SK-N-SH treated with all-trans-retinoic acid at 6 μM for 48 hours (cell line): ENCODE measurements at regions not wholly inside any gene's neighbourhood (a gene's known extent, or its start where the extent isn't known, plus 50 kb on each side); places are given as distances from the start of the nearest gene placed in this dataset.
A peak's percentile ranks its signal among the peaks of the same experiment; 100 is the strongest.

Experiments used
- BACH2 ChIP-seq: fragments of 250-450 bp; sonication (Bioruptor Pico); IDR thresholded peaks from 2 replicates; pipeline ENCODE4 v1.9.0; 2021; ENCODE audit warnings: mild to moderate bottlenecking, borderline replicate concordance
- CSDC2 ChIP-seq: fragments of 250-450 bp; sonication (Bioruptor Pico); IDR thresholded peaks from 2 replicates; pipeline ENCODE4 v1.5.0; 2020; ENCODE audit warnings: mild to moderate bottlenecking, moderate library complexity
- SNAI2 ChIP-seq: fragments of 250-450 bp; sonication (Bioruptor Pico); IDR thresholded peaks from 2 replicates; pipeline ENCODE4 v1.5.0; 2020; ENCODE audit warnings: mild to moderate bottlenecking, moderate library complexity
- TCF4 ChIP-seq: fragments of 250-450 bp; sonication (Bioruptor Pico); IDR thresholded peaks from 2 replicates; pipeline ENCODE4 v1.8.0; 2021; ENCODE audit warnings: mild to moderate bottlenecking, moderate library complexity, borderline replicate concordance
- ZC3H10 ChIP-seq: fragments of 250-450 bp; sonication (Bioruptor Pico); IDR thresholded peaks from 2 replicates; pipeline ENCODE4 v1.5.1; 2021; ENCODE audit warnings: mild to moderate bottlenecking, moderate library complexity
- ZNF70 ChIP-seq: fragments of 450-650 bp; formaldehyde crosslinking; IDR thresholded peaks from 2 replicates; pipeline ENCODE4 v1.5.0; 2020; ENCODE audit warnings: mild to moderate bottlenecking, moderate library complexity
- TF ChIP-seq, protein P1 (sequence below): fragments of 250-450 bp; sonication (Bioruptor Pico); IDR thresholded peaks from 2 replicates; pipeline ENCODE4 v1.5.0; 2020; ENCODE audit warnings: mild to moderate bottlenecking, moderate library complexity

DNA sequence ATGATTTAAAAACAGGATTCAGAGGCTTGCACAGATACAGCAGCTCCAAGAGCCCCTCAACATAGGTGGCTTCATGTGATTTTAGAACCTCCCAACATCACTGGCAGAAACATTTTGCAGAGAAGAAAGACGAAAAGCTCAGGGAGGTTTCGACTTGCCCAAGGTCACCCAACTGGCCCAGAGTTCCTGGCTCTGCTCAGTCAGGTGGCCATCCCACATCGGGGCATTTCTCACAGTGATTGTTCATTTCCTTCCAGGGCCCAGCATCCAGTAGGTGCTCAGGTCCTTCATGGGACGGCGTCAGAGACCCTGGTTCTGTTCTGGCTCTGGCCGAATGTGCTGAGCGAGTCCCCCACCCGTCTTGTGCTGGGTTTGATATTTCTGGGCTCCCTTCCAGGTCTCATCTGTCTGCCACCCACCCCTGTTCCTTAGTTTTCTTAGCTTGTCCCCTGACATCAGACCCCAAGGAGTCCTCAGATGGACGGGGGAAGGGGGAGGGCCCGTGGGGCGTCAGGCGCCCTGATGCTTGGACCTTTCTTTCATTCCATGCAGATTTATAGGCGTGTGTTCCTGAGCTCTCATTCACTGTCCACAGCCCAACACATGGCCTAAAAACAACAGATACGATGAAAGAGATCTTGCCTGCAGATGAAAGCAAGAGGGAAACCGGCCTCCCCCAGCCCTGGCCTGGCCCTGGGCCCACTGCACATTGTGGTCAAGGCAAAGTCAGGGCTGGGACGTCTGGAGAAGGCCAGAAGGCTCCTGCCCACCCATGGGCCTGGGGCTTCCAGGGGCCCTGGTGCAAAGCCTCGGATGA, 123.1 kb upstream of the ZBTB40 start:
- TF ChIP-seq SNAI2 (CRISPR knock-in tag) (no peak), ZC3H10 (no peak), TCF4 (peak; percentile 80), ZNF70 (no peak), CSDC2 (no peak), BACH2 (no peak)
- TF ChIP-seq, protein P1, sequence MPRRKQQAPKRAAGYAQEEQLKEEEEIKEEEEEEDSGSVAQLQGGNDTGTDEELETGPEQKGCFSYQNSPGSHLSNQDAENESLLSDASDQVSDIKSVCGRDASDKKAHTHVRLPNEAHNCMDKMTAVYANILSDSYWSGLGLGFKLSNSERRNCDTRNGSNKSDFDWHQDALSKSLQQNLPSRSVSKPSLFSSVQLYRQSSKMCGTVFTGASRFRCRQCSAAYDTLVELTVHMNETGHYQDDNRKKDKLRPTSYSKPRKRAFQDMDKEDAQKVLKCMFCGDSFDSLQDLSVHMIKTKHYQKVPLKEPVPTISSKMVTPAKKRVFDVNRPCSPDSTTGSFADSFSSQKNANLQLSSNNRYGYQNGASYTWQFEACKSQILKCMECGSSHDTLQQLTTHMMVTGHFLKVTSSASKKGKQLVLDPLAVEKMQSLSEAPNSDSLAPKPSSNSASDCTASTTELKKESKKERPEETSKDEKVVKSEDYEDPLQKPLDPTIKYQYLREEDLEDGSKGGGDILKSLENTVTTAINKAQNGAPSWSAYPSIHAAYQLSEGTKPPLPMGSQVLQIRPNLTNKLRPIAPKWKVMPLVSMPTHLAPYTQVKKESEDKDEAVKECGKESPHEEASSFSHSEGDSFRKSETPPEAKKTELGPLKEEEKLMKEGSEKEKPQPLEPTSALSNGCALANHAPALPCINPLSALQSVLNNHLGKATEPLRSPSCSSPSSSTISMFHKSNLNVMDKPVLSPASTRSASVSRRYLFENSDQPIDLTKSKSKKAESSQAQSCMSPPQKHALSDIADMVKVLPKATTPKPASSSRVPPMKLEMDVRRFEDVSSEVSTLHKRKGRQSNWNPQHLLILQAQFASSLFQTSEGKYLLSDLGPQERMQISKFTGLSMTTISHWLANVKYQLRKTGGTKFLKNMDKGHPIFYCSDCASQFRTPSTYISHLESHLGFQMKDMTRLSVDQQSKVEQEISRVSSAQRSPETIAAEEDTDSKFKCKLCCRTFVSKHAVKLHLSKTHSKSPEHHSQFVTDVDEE (CRISPR knock-in tag) = peak; percentile 67
